CD4-positive, alpha-beta T cell (primary cell): ENCODE measurements at regions not wholly inside any gene's neighbourhood (a gene's known extent, or its start where the extent isn't known, plus 50 kb on each side); places are given as distances from the start of the nearest gene placed in this dataset.

Source experiments
- ATAC-seq: fragments of 200-7000 bp; cut with Tn5 transposase; one replicate; pipeline ENCODE4 v1.10.0; 2022; ENCODE audit warnings: mild to moderate bottlenecking; ENCODE audit not compliant: poor library complexity
- CTCF ChIA-PET: fragments of 350-600 bp; sonication (Branson Sonifier 250); formaldehyde crosslinking; loops from one replicate; lab custom pipeline; 2021; ENCODE audit warnings: antibody characterized with exemption, inconsistent platforms; lab: Charles Lee
- POLR2A ChIA-PET: fragments of 350-600 bp; sonication (Branson Sonifier 250); formaldehyde crosslinking; loops from one replicate; lab custom pipeline; 2021; ENCODE audit warnings: antibody characterized with exemption, inconsistent platforms; lab: Charles Lee
- DNase-seq, 14 experiments: peaks; one replicate each; pipeline ENCODE4 v3.0.0-alpha.2; 2013 to 2020; ENCODE audit warnings: mixed read lengths in 2 of 14
- H3K27ac ChIP-seq, 2 donors: one replicate each; pipeline versions ENCODE4 v1.5.1 to v1.7.0; 2013; ENCODE audit warnings: low read length in 2 of 2, low read depth in 1 of 2, mild to moderate bottlenecking in 1 of 2
- H3K27me3 ChIP-seq, 2 experiments: 1 replicate in 1 of 2; 2 replicates in 1 of 2; pipeline versions ENCODE4 v1.6.1 to v1.7.0; 2013; ENCODE audit warnings: low read length in 2 of 2, control low read depth in 1 of 2, mild to moderate bottlenecking in 1 of 2, moderate library complexity in 1 of 2; ENCODE audit not compliant: insufficient read depth in 2 of 2, control insufficient read depth in 1 of 2
- H3K36me3 ChIP-seq: one replicate; pipeline ENCODE4 v1.6.1; 2013; ENCODE audit warnings: low read length, control low read depth; ENCODE audit not compliant: insufficient read depth
- H3K4me1 ChIP-seq: one replicate; pipeline ENCODE4 v1.6.1; 2013; ENCODE audit warnings: low read length, control low read depth; ENCODE audit not compliant: insufficient read depth
- H3K4me3 ChIP-seq: one replicate; pipeline ENCODE4 v1.5.1; 2013; ENCODE audit warnings: mild to moderate bottlenecking, low read length, moderate library complexity
- H3K9me3 ChIP-seq, 2 experiments: 1 replicate in 1 of 2; 2 replicates in 1 of 2; pipeline versions ENCODE4 v1.6.1 to v1.7.0; 2013; ENCODE audit warnings: low read length in 2 of 2, mild to moderate bottlenecking in 2 of 2, control low read depth in 1 of 2, moderate library complexity in 1 of 2; ENCODE audit not compliant: control insufficient read depth in 1 of 2, insufficient read depth in 1 of 2
- H3K27ac Mint-ChIP-seq: one replicate; pipeline ENCODE4 v1.8.0; 2020; ENCODE audit warnings: mixed read lengths
- H3K27me3 Mint-ChIP-seq: one replicate; pipeline ENCODE4 v1.8.0; 2021; ENCODE audit warnings: mixed read lengths
- H3K36me3 Mint-ChIP-seq: one replicate; pipeline ENCODE4 v1.8.0; 2021; ENCODE audit warnings: low read depth, mixed read lengths
- H3K4me1 Mint-ChIP-seq: one replicate; pipeline ENCODE4 v1.8.0; 2021; ENCODE audit warnings: low read depth, mixed read lengths
- H3K4me3 Mint-ChIP-seq: one replicate; pipeline ENCODE4 v1.8.0; 2020; ENCODE audit warnings: mild to moderate bottlenecking, mixed read lengths
- H3K9me3 Mint-ChIP-seq: one replicate; pipeline ENCODE4 v1.8.0; 2020; ENCODE audit warnings: mixed read lengths
- intact Hi-C, 2 experiments: fragments of 100-400 bp; cut with DNase I in 1 of 2; cut with micrococcal nuclease in 1 of 2; formaldehyde crosslinking; loops; one replicate each; pipeline versions ENCODE4 v1.15.1 to v1.9.0; 2023 to 2025; cut with DNase I, micrococcal nuclease
- TF ChIP-seq, protein P1 (sequence below): fragments of 200-600 bp; IDR thresholded peaks from one replicate; pipeline ENCODE4 v1.8.0; 2022; ENCODE audit warnings: antibody characterized with exemption, mild to moderate bottlenecking

GRCh38 chr21:18191139-18191538 lies 53.5 kb upstream of the CHODL start:
- DNase-seq (no peak), ATAC-seq (no peak)
- Mint-ChIP-seq H3K27me3 (no peaks in the 10 kb centered on the region), H3K4me3 (no peak overlapping the region), H3K36me3 (no peaks in the 10 kb centered on the region), H3K4me1 (no peaks in the 10 kb centered on the region), H3K9me3 (peaks cover 6% of the 10 kb centered on the region), H3K27ac (no peak overlapping the region)
- Histone ChIP-seq H3K4me1 (no peaks in the 10 kb centered on the region), H3K27ac (no peak overlapping the region), H3K36me3 (no peaks in the 10 kb centered on the region), H3K4me3 (no peak overlapping the region), H3K9me3 (no peaks in the 10 kb centered on the region), H3K27me3 (no peaks in the 10 kb centered on the region)
- ChIA-PET POLR2A (no interaction called here), CTCF (no interaction called here)
- intact Hi-C loops: no loop called here
- TF ChIP-seq, protein P1, sequence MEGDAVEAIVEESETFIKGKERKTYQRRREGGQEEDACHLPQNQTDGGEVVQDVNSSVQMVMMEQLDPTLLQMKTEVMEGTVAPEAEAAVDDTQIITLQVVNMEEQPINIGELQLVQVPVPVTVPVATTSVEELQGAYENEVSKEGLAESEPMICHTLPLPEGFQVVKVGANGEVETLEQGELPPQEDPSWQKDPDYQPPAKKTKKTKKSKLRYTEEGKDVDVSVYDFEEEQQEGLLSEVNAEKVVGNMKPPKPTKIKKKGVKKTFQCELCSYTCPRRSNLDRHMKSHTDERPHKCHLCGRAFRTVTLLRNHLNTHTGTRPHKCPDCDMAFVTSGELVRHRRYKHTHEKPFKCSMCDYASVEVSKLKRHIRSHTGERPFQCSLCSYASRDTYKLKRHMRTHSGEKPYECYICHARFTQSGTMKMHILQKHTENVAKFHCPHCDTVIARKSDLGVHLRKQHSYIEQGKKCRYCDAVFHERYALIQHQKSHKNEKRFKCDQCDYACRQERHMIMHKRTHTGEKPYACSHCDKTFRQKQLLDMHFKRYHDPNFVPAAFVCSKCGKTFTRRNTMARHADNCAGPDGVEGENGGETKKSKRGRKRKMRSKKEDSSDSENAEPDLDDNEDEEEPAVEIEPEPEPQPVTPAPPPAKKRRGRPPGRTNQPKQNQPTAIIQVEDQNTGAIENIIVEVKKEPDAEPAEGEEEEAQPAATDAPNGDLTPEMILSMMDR: no peak

DNA sequence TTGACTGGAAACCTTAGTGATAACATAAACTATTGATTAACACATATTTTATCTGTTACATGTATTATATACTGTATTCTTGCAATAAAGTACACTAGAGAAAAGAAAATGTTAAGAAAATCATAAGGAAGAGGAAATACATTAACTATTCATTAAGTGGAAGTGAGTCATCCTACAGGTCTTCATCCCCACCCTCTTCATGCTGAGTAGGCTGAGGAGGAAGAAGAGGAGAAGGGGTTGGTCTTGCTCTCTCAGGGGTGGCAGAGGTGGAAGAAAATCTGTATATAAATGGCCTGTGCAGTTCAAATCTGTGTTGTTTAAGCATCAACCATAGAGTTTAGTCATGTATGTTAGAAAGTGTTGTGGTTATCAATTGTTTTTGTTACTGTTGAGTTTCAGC lies 66.1 kb upstream of the CHODL start:
- intact Hi-C loops: no loop called here
- no peak overlapping the region for H3K27ac ChIP-seq
- H3K9me3 ChIP-seq: peaks cover 0 to 10% of the 10 kb centered on the region in 2 experiments
- no peaks in the 10 kb centered on the region for H3K36me3 ChIP-seq
- no peak overlapping the region for H3K4me3 ChIP-seq
- ATAC-seq (no peak), DNase-seq (no peak)
- CTCF ChIA-PET: no interaction called here
- TF ChIP-seq, protein P1: no peak
- POLR2A ChIA-PET: no interaction called here
- H3K27me3 ChIP-seq: no peaks in the 10 kb centered on the region
- Mint-ChIP-seq H3K9me3 (peaks cover 5% of the 10 kb centered on the region), H3K27me3 (no peaks in the 10 kb centered on the region), H3K36me3 (no peaks in the 10 kb centered on the region), H3K27ac (no peak overlapping the region), H3K4me3 (no peak overlapping the region), H3K4me1 (no peaks in the 10 kb centered on the region)
- H3K4me1 ChIP-seq: no peaks in the 10 kb centered on the region

DNA sequence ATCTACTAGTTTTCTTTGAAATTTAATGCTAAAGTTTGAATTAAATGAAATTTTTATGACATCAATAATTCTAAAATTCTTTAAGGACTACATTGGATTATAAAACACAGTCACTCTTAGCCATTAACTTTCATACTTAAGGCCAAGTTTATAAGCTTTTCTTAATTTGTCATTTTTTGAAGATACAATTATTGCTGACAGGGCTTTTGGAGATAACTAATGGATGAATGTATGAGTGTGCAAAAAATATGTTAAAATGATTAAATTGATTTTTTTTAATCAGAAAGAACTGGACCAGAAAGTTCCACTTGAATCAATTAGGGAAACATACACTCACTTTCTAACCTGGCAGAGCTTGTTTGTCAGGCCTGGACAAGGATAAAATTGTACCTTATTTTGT lies 70.3 kb upstream of the CHODL start:
- peaks cover 8% of the 10 kb centered on the region for H3K9me3 Mint-ChIP-seq

More for the DNA sequence above, 70.3 kb upstream of the CHODL start:
- ChIA-PET CTCF (interaction anchor here (0.8 kb wide), 1 partner anchor 19 kb away, joined by 3 read pairs; no protein-coding TSS in a partner anchor), POLR2A (no interaction called here)
- Mint-ChIP-seq H3K4me1 (no peaks in the 10 kb centered on the region), H3K36me3 (no peaks in the 10 kb centered on the region), H3K27ac (no peak overlapping the region), H3K4me3 (no peak overlapping the region), H3K27me3 (no peaks in the 10 kb centered on the region)
- Histone ChIP-seq H3K9me3 (peaks cover 0 to 7% of the 10 kb centered on the region in 2 experiments), H3K27ac (no peak overlapping the region), H3K27me3 (no peaks in the 10 kb centered on the region), H3K4me3 (no peak overlapping the region), H3K4me1 (no peaks in the 10 kb centered on the region), H3K36me3 (no peaks in the 10 kb centered on the region)
- ATAC-seq: no peak
- TF ChIP-seq, protein P1: no peak
- intact Hi-C loops: no loop called here
- DNase-seq: no peak
